Motor neuron (in vitro differentiated cells): ENCODE measurements at regions not wholly inside any gene's neighbourhood (a gene's known extent, or its start where the extent isn't known, plus 50 kb on each side); places are given as distances from the start of the nearest gene placed in this dataset.

Experiments used
- ATAC-seq, 8 experiments: fragments of 200-7000 bp; cut with Tn5 transposase; replicated peaks in 6 of 8; 2 replicates each; pipeline ENCODE4 v1.8.0; 2021; ENCODE audit warnings: mild to moderate bottlenecking in 8 of 8, moderate library complexity in 8 of 8
- H3K27ac ChIP-seq, 2 donors: fragments of 250-450 bp; sonication (Bioruptor Pico); 2 replicates each; pipeline ENCODE4 v1.9.0; 2021; ENCODE audit warnings: antibody characterized with exemption in 2 of 2, mild to moderate bottlenecking in 2 of 2, moderate library complexity in 1 of 2
- H3K4me1 ChIP-seq, 2 donors: fragments of 250-450 bp; sonication (Bioruptor Pico); replicated peaks in 1 of 2; 2 replicates each; pipeline ENCODE4 v1.6.1; 2021; ENCODE audit warnings: antibody characterized with exemption in 2 of 2, mild to moderate bottlenecking in 2 of 2, moderate library complexity in 1 of 2
- H3K4me3 ChIP-seq, 5 donors: fragments of 250-450 bp; sonication (Bioruptor Pico); 2 replicates each; pipeline ENCODE4 v1.9.0; 2021; ENCODE audit warnings: antibody characterized with exemption in 5 of 5, mild to moderate bottlenecking in 5 of 5, moderate library complexity in 4 of 5
- WGBS, 10 experiments: fragments of 450-650 bp; shearing (Covaris generic); methylation state at CpG; one replicate each; pipeline ENCODE4 v1.0.0; 2022; 5-methylcytosine and 5-hydroxymethylcytosine counted together
- in situ Hi-C, 9 experiments: fragments of 400-800 bp; cut with MboI; loops; one replicate each; pipeline ENCODE4 v1.15.0; 2021; ENCODE audit warnings: low sequenced_read_pairs in 9 of 9, low pct_unique_long_range_greater_than_20kb in 2 of 9; ENCODE audit not compliant: unreplicated experiment in 9 of 9

GRCh38 chr2:8626572-8626971 is 55.3 kb upstream of the ID2 start:
- whole genome bisulfite sequencing, 10 experiments: 93 to 95% methylated on average over 5 of the region's 8 CpGs; no CpG with 5 or more reads in 8 of the 10 experiments
- in situ Hi-C loops: no loop called here
- Histone ChIP-seq H3K4me1 (no peaks in the 10 kb centered on the region), H3K4me3 (no peak overlapping the region), H3K27ac (no peak overlapping the region)
- ATAC-seq: peak in 4 of 8 experiments; percentile 20 to 43 (median 33)

- peak in 2 of 8 experiments; percentile 9 to 15 for ATAC-seq
- WGBS, 10 experiments: 80 to 100% (median 91%) methylated on average over 1 to 13 of the region's 20 CpGs; no CpG with 5 or more reads in 3 of the 10 experiments
- in situ Hi-C loops: no loop called here
- Histone ChIP-seq H3K27ac (no peak overlapping the region), H3K4me1 (no peaks in the 10 kb centered on the region), H3K4me3 (no peak overlapping the region)
Observed at GRCh38 chr2:8627019-8627691, 54.7 kb upstream of the ID2 start.

- in situ Hi-C loops: no loop called here
- Histone ChIP-seq H3K4me3 (no peak overlapping the region), H3K27ac (no peak overlapping the region), H3K4me1 (no peaks in the 10 kb centered on the region)
- ATAC-seq: peak in 3 of 8 experiments; percentile 37 to 60 (median 51)
- 40 to 100% (median 88%) methylated on average over 2 to 11 of the region's 14 CpGs; no CpG with 5 or more reads in 5 of the 10 experiments for WGBS, 10 experiments
Observed at GRCh38 chr2:8627692-8628085, 54.2 kb upstream of the ID2 start.

GRCh38 chr2:8628179-8628865 is 53.5 kb upstream of the ID2 start:
- Histone ChIP-seq H3K27ac (no peak overlapping the region), H3K4me3 (no peak overlapping the region), H3K4me1 (peaks cover 0 to 4% of the 10 kb centered on the region in 2 donors)
- 20 to 91% (median 80%) methylated on average over 2 to 11 of the region's 18 CpGs; no CpG with 5 or more reads in 6 of the 10 experiments for WGBS, 10 experiments
- in situ Hi-C loops: no loop called here
- ATAC-seq: no peak

GRCh38 chr2:8628866-8629209 is 53.0 kb upstream of the ID2 start:
- Histone ChIP-seq H3K4me1 (peaks cover 2 to 9% of the 10 kb centered on the region in 2 donors), H3K4me3 (no peak overlapping the region), H3K27ac (no peak overlapping the region)
- in situ Hi-C loops: no loop called here
- ATAC-seq: no peak
- WGBS, 10 experiments: 65% methylated on average over 2 of the region's 6 CpGs; no CpG with 5 or more reads in 9 of the 10 experiments

- 80 to 88% (median 80%) methylated on average over 1 to 3 of the region's 4 CpGs; no CpG with 5 or more reads in 6 of the 10 experiments for WGBS, 10 experiments
- peaks cover 2 to 15% of the 10 kb centered on the region in 2 donors for H3K4me1 ChIP-seq
- H3K27ac ChIP-seq: no peak overlapping the region
- in situ Hi-C loops: no loop called here
- ATAC-seq: no peak
- H3K4me3 ChIP-seq: no peak overlapping the region
Observed at GRCh38 chr2:8629402-8629801, 52.5 kb upstream of the ID2 start.

- H3K4me3 ChIP-seq: no peak overlapping the region
- in situ Hi-C loops: no loop called here
- H3K4me1 ChIP-seq: peaks cover 4 to 17% of the 10 kb centered on the region in 2 donors
- no peak for ATAC-seq
- 79 to 100% (median 100%) methylated on average over 1 to 6 of the region's 21 CpGs; no CpG with 5 or more reads in 3 of the 10 experiments for WGBS, 10 experiments
- no peak overlapping the region for H3K27ac ChIP-seq
Observed at GRCh38 chr2:8630676-8631464, 51.0 kb upstream of the ID2 start.

DNA sequence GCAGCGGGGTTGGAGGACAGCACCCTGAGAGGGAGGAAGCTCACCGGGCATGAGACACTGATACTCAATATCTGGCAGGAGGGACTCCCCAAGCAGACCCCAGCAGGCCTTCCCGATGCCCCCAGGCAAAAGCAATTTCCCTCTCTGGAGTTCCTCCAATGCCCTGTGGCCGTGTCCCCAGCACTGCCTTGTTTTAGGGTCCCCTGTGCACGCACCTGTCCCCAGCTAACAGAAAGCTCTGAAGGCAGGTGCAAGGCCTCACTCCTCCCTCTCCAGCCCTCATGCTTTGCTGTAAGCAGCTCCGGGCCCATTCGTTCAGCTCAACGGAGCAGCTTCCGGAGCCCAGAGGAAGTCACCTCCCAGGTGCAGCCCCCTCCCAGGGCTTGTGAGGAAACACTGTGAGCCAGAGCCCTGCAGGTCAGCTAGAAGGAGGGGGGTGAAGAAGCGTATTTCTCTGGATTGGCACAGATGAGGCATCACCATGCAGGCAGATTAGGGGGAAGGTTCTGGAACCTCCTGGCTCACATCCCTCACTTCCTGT is 50.3 kb upstream of the ID2 start:
- in situ Hi-C loops: no loop called here
- H3K4me3 ChIP-seq: no peak overlapping the region
- H3K27ac ChIP-seq: no peak overlapping the region
- no peak for ATAC-seq
- peaks cover 10 to 24% of the 10 kb centered on the region in 2 donors for H3K4me1 ChIP-seq
- 60 to 100% (median 93%) methylated on average over 1 to 3 of the region's 10 CpGs; no CpG with 5 or more reads in 5 of the 10 experiments for WGBS, 10 experiments
